Activated CD8-positive, alpha-beta T cell treated with anti-CD3 and anti-CD28 coated beads, Interleukin-2, amount 10 ng/mL, durations not matched to agents 7 days and 5 days (primary cell): ENCODE measurements at regions not wholly inside any gene's neighbourhood (a gene's known extent, or its start where the extent isn't known, plus 50 kb on each side); places are given as distances from the start of the nearest gene placed in this dataset.
"Not testable (repeated sequence)": the region's sequence is repeated elsewhere in the genome, so short reads cannot be mapped to it uniquely, and the experiment has no call there.

Experiments used
- ATAC-seq: fragments of 150-1000 bp; cut with Tn5 transposase; one replicate; pipeline ENCODE4 v1.10.0; 2021; ENCODE audit warnings: moderate library complexity
- CTCF ChIA-PET: fragments of 350-600 bp; sonication (Branson Sonifier 250); formaldehyde crosslinking; loops from one replicate; lab custom pipeline; 2021; ENCODE audit warnings: antibody characterized with exemption; lab: Charles Lee
- POLR2A ChIA-PET: fragments of 350-600 bp; sonication (Branson Sonifier 250); formaldehyde crosslinking; loops from one replicate; lab custom pipeline; 2021; ENCODE audit warnings: antibody characterized with exemption; lab: Charles Lee
- DNase-seq: peaks from one replicate; pipeline ENCODE4 v3.0.0-alpha.2; 2020
- H3K27ac Mint-ChIP-seq: one replicate; pipeline ENCODE4 v1.8.0; 2021; ENCODE audit warnings: mild to moderate bottlenecking, mixed read lengths
- H3K27me3 Mint-ChIP-seq: one replicate; pipeline ENCODE4 v1.8.0; 2021; ENCODE audit warnings: low read depth, mixed read lengths
- H3K36me3 Mint-ChIP-seq: one replicate; pipeline ENCODE4 v1.8.0; 2021; ENCODE audit warnings: low read depth, mixed read lengths
- H3K4me1 Mint-ChIP-seq: one replicate; pipeline ENCODE4 v1.8.0; 2021; ENCODE audit warnings: low read depth, mixed read lengths
- H3K4me3 Mint-ChIP-seq: one replicate; pipeline ENCODE4 v1.8.0; 2021; ENCODE audit warnings: mild to moderate bottlenecking, mixed read lengths
- H3K9me3 Mint-ChIP-seq: one replicate; pipeline ENCODE4 v1.8.0; 2022; ENCODE audit warnings: mixed read lengths; ENCODE audit not compliant: insufficient read depth

DNA sequence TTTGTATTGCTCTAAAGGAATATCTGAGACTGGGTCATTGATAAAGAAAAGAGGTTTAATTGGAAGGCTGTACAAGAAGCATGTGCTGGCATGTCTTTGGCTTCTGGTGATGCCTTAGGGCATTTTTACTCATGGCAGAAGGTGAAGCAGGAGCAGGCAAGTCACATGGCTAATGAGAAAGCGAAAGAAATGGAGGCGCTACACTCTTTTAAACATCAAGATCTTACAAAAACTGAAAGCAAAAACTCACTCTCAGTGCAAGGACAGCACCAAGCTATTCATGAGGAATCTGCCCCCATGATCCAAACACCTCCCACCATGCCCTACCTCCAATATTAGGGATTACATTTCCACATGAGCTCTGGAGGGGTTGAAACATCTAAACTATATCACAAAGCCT, 1458.8 kb upstream of the ACO1 start:
- ATAC-seq = no peak
- DNase-seq = no peak
- POLR2A ChIA-PET = no interaction called here
- Mint-ChIP-seq H3K36me3 (no peaks in the 10 kb centered on the region), H3K9me3 (no peaks in the 10 kb centered on the region), H3K4me1 (no peaks in the 10 kb centered on the region), H3K27me3 (no peaks in the 10 kb centered on the region), H3K27ac (no peak overlapping the region), H3K4me3 (no peak overlapping the region)
- CTCF ChIA-PET = no interaction called here

DNA sequence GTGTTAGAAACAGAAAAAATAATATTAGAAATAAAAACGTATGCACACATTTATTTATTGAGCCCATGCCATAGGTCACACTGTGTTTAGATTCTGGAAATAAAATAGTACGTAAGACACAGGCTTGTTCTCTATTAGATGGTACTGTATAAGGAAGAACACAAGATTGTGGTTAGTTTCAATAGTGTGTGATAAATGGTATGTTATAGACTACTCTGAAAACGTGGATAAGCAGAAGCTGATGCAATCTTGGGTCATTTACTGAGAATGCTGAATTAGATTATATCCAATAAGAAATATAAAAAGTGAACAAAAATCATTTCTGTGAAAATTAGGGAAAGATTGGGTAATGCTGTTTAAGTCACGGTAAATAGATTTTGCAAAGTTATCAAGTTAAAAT, 1456.4 kb upstream of the ACO1 start:
- H3K27ac Mint-ChIP-seq = no peak overlapping the region
- ChIA-PET CTCF (no interaction called here), POLR2A (no interaction called here)
- no peaks in the 10 kb centered on the region for H3K4me1 Mint-ChIP-seq
- H3K4me3 Mint-ChIP-seq = no peak overlapping the region
- no peaks in the 10 kb centered on the region for H3K9me3 Mint-ChIP-seq
- H3K27me3 Mint-ChIP-seq = no peaks in the 10 kb centered on the region
- no peaks in the 10 kb centered on the region for H3K36me3 Mint-ChIP-seq
- ATAC-seq (no peak), DNase-seq (no peak)

DNA sequence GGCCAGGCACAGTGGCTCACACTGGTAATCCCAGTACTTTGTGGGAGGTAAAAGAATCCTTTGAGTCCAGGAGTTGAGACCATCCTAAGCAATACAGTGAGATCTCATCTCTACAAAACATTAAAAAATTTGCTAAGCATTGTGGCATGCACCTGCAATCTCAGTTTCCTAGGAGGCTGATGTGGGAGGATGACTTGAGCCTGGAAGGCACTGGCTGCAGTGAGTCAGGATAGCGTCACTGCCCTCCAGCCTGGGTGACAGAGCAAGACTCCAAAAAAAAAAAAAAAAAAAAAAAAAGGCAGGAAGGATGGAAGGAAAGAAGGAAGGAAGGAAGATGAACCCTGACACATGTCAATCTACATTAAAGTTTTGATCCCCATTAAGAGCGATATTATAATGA, 1452.2 kb upstream of the ACO1 start:
- H3K36me3 Mint-ChIP-seq = no peaks in the 10 kb centered on the region
- H3K4me1 Mint-ChIP-seq = no peaks in the 10 kb centered on the region
- ATAC-seq (no peak), DNase-seq (no peak)
- H3K27me3 Mint-ChIP-seq = no peaks in the 10 kb centered on the region
- H3K9me3 Mint-ChIP-seq = no peaks in the 10 kb centered on the region
- ChIA-PET POLR2A (no interaction called here), CTCF (no interaction called here)
- no peak overlapping the region for H3K27ac Mint-ChIP-seq
- H3K4me3 Mint-ChIP-seq = no peak overlapping the region

DNA sequence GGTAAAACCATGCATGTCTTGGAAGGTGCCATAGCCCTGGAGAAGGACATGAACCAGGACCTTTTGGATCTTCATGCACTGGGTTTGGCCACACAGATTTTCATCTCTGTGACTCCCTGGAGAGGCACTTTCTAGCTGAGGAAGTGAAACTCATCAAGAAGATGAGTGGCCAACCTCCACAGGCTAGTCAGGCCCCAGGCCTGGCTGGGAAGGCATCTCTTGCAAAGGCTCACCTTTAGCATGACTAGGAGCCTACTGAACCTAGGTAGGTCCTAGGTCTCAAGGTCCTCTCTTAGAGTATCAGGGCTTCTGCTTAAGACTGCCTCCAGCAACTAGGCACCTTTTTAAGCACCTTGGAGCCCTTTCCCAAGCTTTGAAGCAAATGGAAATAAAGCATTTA, 1448.7 kb upstream of the ACO1 start:
- H3K36me3 Mint-ChIP-seq = no peaks in the 10 kb centered on the region
- POLR2A ChIA-PET = no interaction called here

DNA sequence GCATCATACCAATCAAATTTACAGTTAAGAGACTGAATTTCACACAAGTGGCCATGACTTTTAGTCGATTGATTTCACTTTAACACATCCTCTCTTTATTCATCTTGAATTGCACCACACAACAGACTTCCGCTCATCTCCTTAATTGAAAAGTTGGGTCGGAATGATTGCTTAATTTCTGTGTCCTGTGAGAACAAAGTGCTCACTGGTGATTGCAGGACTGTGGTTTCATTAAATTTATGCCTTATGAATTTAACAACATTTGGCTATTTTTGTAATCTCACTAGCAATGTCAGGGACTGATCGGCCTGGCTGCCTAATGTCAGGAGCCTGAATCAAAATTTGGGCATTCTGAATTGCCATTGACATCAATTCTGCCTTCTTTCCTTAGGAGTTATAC, 1447.3 kb upstream of the ACO1 start:
- Mint-ChIP-seq H3K4me1 (no peaks in the 10 kb centered on the region), H3K27ac (no peak overlapping the region), H3K27me3 (no peaks in the 10 kb centered on the region), H3K4me3 (no peak overlapping the region), H3K9me3 (no peaks in the 10 kb centered on the region), H3K36me3 (no peaks in the 10 kb centered on the region)
- ChIA-PET POLR2A (no interaction called here), CTCF (no interaction called here)
- DNase-seq (no peak), ATAC-seq (no peak)

More for the DNA sequence above, 1448.7 kb upstream of the ACO1 start:
- DNase-seq = no peak
- Mint-ChIP-seq H3K4me3 (no peak overlapping the region), H3K4me1 (no peaks in the 10 kb centered on the region), H3K27me3 (no peaks in the 10 kb centered on the region), H3K27ac (no peak overlapping the region), H3K9me3 (no peaks in the 10 kb centered on the region)
- CTCF ChIA-PET = no interaction called here
- ATAC-seq = no peak

DNA sequence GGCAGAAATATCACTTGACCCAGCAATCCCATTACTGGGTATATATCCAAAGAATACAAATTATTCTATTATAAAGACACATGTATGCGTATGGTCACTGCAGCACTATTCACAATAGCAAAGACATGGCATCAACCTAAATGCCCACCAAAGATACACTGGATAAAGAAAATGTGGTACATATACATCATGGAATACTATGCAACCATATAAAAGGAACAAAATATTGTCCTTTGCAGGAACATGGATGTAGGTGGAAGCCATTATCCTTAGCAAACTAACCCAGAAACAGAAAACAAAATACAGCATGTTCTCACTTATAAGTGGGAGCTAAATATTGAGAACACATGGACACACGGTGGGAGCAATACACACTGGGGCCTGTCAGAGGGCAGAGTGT, 1441.6 kb upstream of the ACO1 start:
- DNase-seq, H3K27me3 Mint-ChIP-seq, POLR2A ChIA-PET, H3K9me3 Mint-ChIP-seq, H3K4me1 Mint-ChIP-seq, CTCF ChIA-PET, H3K36me3 Mint-ChIP-seq, ATAC-seq, H3K27ac Mint-ChIP-seq, H3K4me3 Mint-ChIP-seq: not testable (repeated sequence)

DNA sequence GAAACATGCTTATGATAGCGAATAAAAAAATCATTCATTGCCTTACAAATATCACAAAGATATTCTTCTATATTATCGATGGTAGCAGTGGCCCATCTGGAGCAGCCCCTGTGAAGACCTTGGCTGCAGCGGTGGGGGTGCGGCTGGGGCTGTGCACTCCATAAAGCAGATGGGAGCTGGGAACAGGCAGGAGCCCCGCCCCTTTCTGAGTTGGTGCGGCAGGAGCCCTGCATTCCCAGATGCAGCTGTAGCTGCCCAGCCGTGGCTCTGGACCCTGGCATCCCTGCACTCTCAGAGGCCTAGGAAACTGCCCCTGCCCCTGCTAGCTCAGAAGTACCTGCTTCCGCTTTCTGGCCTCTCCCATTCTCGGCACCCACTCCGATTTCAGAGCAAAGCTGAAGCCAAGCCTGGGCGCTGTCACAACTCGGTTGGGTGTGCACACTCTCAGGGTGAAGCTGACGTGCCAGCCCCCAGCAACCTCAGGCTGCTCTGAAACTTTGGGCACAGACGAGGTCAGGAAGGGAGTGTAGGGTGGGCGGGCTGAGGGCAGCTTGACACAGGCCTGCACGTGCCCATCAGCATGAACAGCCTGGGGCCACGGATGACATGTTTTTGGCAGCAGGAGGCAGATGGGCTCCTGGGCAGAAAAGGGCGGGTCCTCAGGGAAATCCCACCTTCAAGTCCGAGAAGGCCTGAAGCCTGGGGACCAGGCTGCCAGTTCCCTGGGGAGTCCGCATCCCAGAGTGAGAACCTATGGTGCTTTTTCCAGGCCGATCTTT, 1440.8 kb upstream of the ACO1 start:
- Mint-ChIP-seq H3K9me3 (peaks cover 7% of the 10 kb centered on the region), H3K27me3 (no peaks in the 10 kb centered on the region), H3K4me1 (no peaks in the 10 kb centered on the region), H3K4me3 (no peak overlapping the region), H3K27ac (no peak overlapping the region), H3K36me3 (no peaks in the 10 kb centered on the region)
- POLR2A ChIA-PET = no interaction called here
- ATAC-seq = no peak
- CTCF ChIA-PET = no interaction called here
- DNase-seq = no peak

DNA sequence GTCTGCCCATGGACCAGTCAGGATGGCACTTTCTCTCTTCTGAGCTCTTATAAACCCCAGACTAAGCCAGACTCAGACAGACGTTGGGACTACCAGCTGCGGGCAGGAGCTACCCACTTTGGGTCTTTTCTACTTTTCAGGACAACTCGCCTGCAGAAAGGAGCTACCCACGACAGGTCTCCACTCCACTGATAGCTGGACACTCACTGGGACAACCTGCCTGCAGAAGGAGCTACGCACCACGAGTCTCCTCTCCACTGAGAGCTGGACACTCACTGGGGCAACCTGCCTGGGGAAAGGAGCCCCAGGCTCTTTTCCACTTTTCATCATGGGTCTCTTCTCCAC, 1440.2 kb upstream of the ACO1 start:
- no peaks in the 10 kb centered on the region for H3K27me3 Mint-ChIP-seq
- H3K4me3 Mint-ChIP-seq = no peak overlapping the region
- DNase-seq (no peak), ATAC-seq (no peak)
- CTCF ChIA-PET = no interaction called here
- no peaks in the 10 kb centered on the region for H3K36me3 Mint-ChIP-seq
- peaks cover 7% of the 10 kb centered on the region for H3K9me3 Mint-ChIP-seq
- H3K27ac Mint-ChIP-seq = no peak overlapping the region
- POLR2A ChIA-PET = no interaction called here
- H3K4me1 Mint-ChIP-seq = no peaks in the 10 kb centered on the region

DNA sequence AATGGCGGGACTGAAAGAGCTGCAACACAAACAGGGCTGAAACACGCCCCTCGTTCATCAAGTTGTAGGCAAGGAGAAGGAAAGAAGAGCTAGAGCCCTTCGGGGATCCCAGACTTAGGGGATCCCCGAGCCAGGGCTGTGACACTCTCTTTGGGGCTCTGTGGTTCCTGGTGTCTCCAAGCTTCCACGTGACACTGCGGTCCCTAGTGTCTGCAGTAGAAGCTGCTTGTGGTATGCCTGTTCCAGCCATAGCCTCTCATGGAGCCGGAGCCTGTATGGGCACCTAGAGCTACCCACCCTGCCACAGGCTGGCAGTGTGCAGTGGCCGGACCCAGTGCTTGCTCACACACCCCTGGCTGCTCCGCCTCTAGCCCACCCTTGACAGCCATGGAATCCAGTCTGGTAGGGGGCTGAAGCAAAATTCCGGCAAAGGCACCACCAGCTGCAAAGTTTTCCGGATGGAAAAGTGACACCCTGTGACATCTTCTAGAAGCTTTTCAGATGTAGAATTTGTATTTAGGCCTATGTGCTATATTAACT, 1439.6 kb upstream of the ACO1 start:
- no peaks in the 10 kb centered on the region for H3K36me3 Mint-ChIP-seq
- no peak for DNase-seq
- ATAC-seq = no peak
- H3K4me1 Mint-ChIP-seq = no peaks in the 10 kb centered on the region
- ChIA-PET CTCF (no interaction called here), POLR2A (no interaction called here)
- no peak overlapping the region for H3K4me3 Mint-ChIP-seq
- H3K27ac Mint-ChIP-seq = no peak overlapping the region
- H3K27me3 Mint-ChIP-seq = no peaks in the 10 kb centered on the region
- H3K9me3 Mint-ChIP-seq = peaks cover 7% of the 10 kb centered on the region

DNA sequence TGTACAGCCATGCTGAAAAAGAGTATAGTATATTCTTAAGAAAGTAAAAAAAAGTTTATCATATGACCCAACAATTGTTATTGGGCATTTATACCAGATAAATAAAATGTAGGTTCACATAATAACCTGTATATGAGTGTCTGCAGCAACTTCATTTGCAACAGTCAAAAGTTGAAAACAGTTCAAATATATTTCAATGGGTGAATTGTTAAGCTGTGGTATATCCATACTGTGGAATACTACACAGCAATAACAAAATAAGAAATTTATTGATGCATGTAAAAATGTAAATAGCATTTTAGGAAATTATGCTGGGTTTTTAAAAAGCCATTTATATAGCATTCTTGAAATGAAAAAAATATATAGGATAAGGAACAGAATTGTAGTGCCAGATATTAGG, 1420.1 kb upstream of the ACO1 start:
- CTCF ChIA-PET = interaction anchor here (0.9 kb wide), 1 partner anchor 8 kb away, joined by 3 read pairs; no protein-coding TSS in a partner anchor
- no peaks in the 10 kb centered on the region for H3K27me3 Mint-ChIP-seq

DNA sequence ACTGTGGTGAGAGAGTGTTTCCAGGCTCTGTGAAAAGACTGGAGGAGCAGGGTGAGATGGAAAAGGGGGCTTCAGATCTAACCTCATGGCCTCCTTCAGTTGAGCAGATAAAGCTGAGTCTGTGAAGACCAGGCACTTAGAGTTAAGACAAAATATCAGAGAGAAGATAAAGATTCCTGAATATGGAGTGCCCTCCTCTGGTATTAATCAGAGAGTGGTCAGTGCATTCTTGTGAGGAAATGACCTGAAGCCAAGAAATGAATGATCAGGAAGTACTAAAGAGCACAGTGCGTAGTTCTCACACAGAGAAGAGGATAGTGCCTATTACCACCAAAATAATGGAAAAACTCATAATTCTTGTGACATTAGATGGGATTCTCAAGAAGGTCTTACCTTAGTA, 1417.0 kb upstream of the ACO1 start:
- H3K27ac Mint-ChIP-seq = no peak overlapping the region
- no peak for DNase-seq
- H3K27me3 Mint-ChIP-seq = no peaks in the 10 kb centered on the region
- no peak for ATAC-seq
- H3K4me1 Mint-ChIP-seq = no peaks in the 10 kb centered on the region
- ChIA-PET CTCF (no interaction called here), POLR2A (no interaction called here)
- no peaks in the 10 kb centered on the region for H3K9me3 Mint-ChIP-seq
- H3K36me3 Mint-ChIP-seq = no peaks in the 10 kb centered on the region
- no peak overlapping the region for H3K4me3 Mint-ChIP-seq

More for the DNA sequence above, 1420.1 kb upstream of the ACO1 start:
- no peak for ATAC-seq
- no peaks in the 10 kb centered on the region for H3K36me3 Mint-ChIP-seq
- H3K4me1 Mint-ChIP-seq = no peaks in the 10 kb centered on the region
- H3K9me3 Mint-ChIP-seq = peaks cover 14% of the 10 kb centered on the region
- H3K4me3 Mint-ChIP-seq = no peak overlapping the region
- POLR2A ChIA-PET = no interaction called here
- no peak for DNase-seq
- H3K27ac Mint-ChIP-seq = no peak overlapping the region

DNA sequence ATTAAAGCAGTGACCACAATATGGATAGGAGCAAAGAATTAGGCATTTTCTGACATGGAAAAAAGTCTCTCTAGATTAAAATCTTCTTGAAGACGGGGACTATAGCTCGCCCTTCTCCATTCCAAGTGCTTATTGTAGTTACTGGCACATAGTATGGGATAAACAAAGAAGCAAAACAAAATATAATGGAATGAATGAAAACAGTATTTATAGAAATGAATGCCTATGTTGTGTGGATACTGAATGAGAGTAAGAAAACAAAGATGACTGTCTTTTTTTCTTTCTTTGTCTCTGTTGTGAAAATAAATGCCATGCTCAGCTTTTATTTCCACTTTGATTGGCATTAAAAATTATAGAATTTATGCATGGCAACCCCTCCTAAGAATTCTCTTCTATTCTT, 1414.3 kb upstream of the ACO1 start:
- ATAC-seq = no peak
- H3K4me1 Mint-ChIP-seq = no peaks in the 10 kb centered on the region
- no peak for DNase-seq
- ChIA-PET POLR2A (no interaction called here), CTCF (no interaction called here)
- H3K9me3 Mint-ChIP-seq = no peaks in the 10 kb centered on the region
- no peaks in the 10 kb centered on the region for H3K36me3 Mint-ChIP-seq
- H3K27ac Mint-ChIP-seq = no peak overlapping the region
- H3K4me3 Mint-ChIP-seq = no peak overlapping the region
- no peaks in the 10 kb centered on the region for H3K27me3 Mint-ChIP-seq

DNA sequence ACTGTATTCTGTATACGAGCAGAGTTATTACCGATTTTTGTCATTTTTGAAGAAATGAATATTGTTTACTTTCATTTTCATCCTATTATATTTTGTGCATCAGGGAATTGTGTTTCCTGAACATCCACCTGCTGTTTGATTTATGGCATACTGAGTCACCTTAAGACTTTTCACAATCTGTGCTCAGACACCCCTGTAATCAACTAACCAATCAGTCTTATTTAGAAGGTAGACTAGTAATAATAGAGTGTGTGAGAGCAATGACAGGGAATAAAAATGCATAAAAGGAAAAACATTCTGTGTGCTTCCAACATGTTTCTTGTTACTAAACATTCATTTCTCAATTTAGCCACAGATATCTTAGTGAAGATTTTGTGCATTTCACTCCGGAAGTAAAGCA, 1413.6 kb upstream of the ACO1 start:
- DNase-seq (no peak), ATAC-seq (no peak)
- H3K4me1 Mint-ChIP-seq = no peaks in the 10 kb centered on the region
- H3K27ac Mint-ChIP-seq = no peak overlapping the region
- no peaks in the 10 kb centered on the region for H3K27me3 Mint-ChIP-seq
- POLR2A ChIA-PET = no interaction called here
- CTCF ChIA-PET = no interaction called here
- no peaks in the 10 kb centered on the region for H3K9me3 Mint-ChIP-seq
- no peaks in the 10 kb centered on the region for H3K36me3 Mint-ChIP-seq
- H3K4me3 Mint-ChIP-seq = no peak overlapping the region
